BE2C (cell line): ENCODE measurements at regions not wholly inside any gene's neighbourhood (a gene's known extent, or its start where the extent isn't known, plus 50 kb on each side); places are given as distances from the start of the nearest gene placed in this dataset.

Source experiments
- DNase-seq: peaks from one replicate; pipeline ENCODE4 v3.0.0-alpha.2; 2020
- H3K27me3 ChIP-seq: fragments of 250-450 bp; sonication (Bioruptor Pico); 2 replicates; pipeline ENCODE4 v1.5.1; 2020; ENCODE audit warnings: mild to moderate bottlenecking
- H3K36me3 ChIP-seq: fragments of 250-450 bp; sonication (Bioruptor Pico); 2 replicates; pipeline ENCODE4 v1.5.1; 2020; ENCODE audit warnings: mild to moderate bottlenecking
- H3K4me1 ChIP-seq: fragments of 250-450 bp; sonication (Bioruptor Pico); 2 replicates; pipeline ENCODE4 v1.5.1; 2020
- H3K4me3 ChIP-seq: 2 replicates; pipeline ENCODE4 v1.5.1; 2011; ENCODE audit warnings: low read depth, low read length
- H3K9me3 ChIP-seq: fragments of 250-450 bp; sonication (Bioruptor Pico); 2 replicates; pipeline ENCODE4 v1.5.1; 2020
- TF ChIP-seq, protein P1 (sequence below): IDR thresholded peaks from 2 replicates; pipeline ENCODE4 v1.5.1; 2012; ENCODE audit warnings: mild to moderate bottlenecking, low read depth, low read length

- TF ChIP-seq, protein P1, sequence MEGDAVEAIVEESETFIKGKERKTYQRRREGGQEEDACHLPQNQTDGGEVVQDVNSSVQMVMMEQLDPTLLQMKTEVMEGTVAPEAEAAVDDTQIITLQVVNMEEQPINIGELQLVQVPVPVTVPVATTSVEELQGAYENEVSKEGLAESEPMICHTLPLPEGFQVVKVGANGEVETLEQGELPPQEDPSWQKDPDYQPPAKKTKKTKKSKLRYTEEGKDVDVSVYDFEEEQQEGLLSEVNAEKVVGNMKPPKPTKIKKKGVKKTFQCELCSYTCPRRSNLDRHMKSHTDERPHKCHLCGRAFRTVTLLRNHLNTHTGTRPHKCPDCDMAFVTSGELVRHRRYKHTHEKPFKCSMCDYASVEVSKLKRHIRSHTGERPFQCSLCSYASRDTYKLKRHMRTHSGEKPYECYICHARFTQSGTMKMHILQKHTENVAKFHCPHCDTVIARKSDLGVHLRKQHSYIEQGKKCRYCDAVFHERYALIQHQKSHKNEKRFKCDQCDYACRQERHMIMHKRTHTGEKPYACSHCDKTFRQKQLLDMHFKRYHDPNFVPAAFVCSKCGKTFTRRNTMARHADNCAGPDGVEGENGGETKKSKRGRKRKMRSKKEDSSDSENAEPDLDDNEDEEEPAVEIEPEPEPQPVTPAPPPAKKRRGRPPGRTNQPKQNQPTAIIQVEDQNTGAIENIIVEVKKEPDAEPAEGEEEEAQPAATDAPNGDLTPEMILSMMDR, result no peak
- Histone ChIP-seq H3K27me3 (no peaks in the 10 kb centered on the region), H3K4me1 (peaks cover 15% of the 10 kb centered on the region), H3K4me3 (peak overlapping the region; percentile 26), H3K9me3 (no peaks in the 10 kb centered on the region; the same call in 1 of the 2 replicates), H3K36me3 (no peaks in the 10 kb centered on the region)
- peak; percentile 92 for DNase-seq
Observed at GRCh38 chr10:91077549-91078071, 142.9 kb upstream of the PCGF5 start.

- DNase-seq, result no peak
- H3K36me3 ChIP-seq, result no peaks in the 10 kb centered on the region
Observed at GRCh38 chr10:91080776-91081175, 139.7 kb upstream of the PCGF5 start.

DNA sequence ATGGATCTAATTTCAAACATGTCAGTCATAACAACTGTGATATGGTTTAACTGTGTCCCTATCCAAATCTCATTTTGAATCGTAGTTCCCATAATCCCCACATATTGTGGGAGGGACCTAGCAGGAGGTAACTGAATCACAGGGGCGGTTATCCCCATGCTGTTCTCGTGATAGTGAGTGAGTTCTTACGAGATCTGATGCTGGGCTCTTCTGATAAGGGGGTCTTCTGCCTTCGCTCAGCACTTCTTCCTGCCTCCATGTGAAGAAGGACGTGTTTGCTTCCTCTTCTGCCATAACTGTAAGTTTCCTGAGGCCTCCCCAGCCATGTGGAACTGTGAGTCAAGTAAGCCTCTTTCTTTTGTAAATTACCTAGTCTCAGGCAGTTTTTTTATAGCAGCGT lies 138.0 kb upstream of the PCGF5 start:
- no peaks in the 10 kb centered on the region; the same call in 1 of the 2 replicates for H3K9me3 ChIP-seq
- H3K27me3 ChIP-seq, result no peaks in the 10 kb centered on the region
- no peak overlapping the region for H3K4me3 ChIP-seq
- no peaks in the 10 kb centered on the region for H3K36me3 ChIP-seq
- no peak for DNase-seq
- H3K4me1 ChIP-seq, result peaks cover 12% of the 10 kb centered on the region
- TF ChIP-seq, protein P1, result no peak

More at GRCh38 chr10:91080776-91081175, 139.7 kb upstream of the PCGF5 start:
- H3K4me3 ChIP-seq, result no peak overlapping the region
- H3K9me3 ChIP-seq, result no peaks in the 10 kb centered on the region; the same call in 1 of the 2 replicates
- TF ChIP-seq, protein P1, result no peak
- H3K4me1 ChIP-seq, result peaks cover 15% of the 10 kb centered on the region
- H3K27me3 ChIP-seq, result no peaks in the 10 kb centered on the region

DNA sequence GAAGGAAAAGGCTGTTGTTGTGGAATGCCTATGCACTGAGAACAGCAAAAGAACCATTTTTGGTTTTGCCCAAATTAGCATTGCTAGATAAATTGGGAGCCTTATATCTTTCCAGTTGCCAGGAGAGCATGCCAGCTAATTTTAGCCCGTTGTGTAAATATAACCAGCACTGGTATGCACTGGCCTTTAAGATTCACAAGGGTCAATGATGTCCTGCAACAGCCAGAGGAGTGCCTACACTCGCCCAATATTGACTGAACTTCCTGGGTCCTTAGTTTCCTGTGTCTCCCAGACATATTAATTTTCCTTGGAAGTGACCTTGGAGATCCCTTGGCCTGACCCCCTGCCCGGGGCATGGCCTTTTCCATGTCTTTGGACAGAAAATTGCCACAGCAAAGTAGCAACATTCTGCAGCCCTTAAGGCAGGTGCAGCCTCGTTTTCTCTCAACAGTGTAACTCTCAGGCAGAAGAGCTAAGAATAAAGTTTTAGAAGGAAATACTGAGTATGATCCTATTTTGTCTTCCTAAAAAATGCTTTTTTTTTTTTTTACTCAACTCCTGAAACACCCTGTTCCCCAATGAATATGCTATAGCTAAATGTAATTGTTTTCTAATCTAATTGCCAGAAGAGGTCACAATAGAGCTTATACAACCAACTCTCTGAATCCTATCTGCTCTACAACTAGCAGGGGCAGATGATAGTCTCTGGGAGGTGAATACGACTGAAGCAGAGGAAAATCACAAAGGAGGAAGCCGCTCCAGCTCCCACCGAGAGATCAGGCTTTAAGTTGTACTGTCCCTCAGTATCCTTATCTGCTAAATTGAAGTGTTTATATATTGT lies 131.9 kb upstream of the PCGF5 start:
- Histone ChIP-seq H3K9me3 (no peaks in the 10 kb centered on the region; the same call in 1 of the 2 replicates), H3K27me3 (no peaks in the 10 kb centered on the region), H3K36me3 (no peaks in the 10 kb centered on the region), H3K4me1 (peaks cover 4% of the 10 kb centered on the region), H3K4me3 (no peak overlapping the region)
- TF ChIP-seq, protein P1, result no peak
- DNase-seq, result no peak

DNA sequence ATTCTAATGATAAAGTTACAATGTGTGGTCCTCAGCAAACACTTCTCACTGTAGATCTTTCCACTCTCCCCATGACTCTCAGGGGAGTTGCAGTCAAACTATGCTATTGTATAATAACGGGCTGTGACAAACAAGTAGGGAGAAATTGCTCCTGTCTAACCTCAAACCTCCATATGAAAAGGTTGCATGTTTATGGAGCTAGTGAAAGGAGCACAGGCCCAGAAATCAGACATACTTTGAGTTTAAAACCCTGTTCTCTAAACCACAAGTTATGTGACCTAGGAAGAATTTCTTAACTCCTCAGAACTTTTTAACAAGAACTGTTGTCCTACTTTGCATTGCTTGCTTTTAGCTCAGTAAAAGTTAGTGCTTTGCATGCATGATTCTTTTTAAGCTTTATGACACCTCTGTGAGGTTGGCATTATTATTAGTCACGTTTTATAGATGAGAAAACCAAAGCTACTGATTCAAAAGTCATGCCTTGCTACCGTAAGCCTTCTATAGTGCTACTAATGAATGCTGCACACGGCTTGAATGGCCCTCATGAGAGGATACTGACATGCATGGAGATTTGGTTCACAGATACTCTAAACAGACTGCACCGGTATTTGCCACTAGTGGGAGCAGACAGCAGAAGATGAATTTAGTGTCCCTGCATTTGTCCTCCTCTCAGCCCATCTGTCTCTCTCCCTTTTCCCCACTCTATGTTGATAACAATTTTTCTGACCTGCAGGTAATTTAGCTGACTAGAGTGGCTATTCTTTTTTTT lies 129.5 kb upstream of the PCGF5 start:
- no peak overlapping the region for H3K4me3 ChIP-seq
- peak; percentile 32 for DNase-seq

More for the DNA sequence above, 129.5 kb upstream of the PCGF5 start:
- TF ChIP-seq, protein P1, result peak; percentile 58
- Histone ChIP-seq H3K4me1 (peaks cover 4% of the 10 kb centered on the region), H3K9me3 (no peaks in the 10 kb centered on the region), H3K36me3 (no peaks in the 10 kb centered on the region), H3K27me3 (no peaks in the 10 kb centered on the region)
